HG03457 (cell line): ENCODE measurements at regions not wholly inside any gene's neighbourhood (a gene's known extent, or its start where the extent isn't known, plus 50 kb on each side); places are given as distances from the start of the nearest gene placed in this dataset.
"Not testable (repeated sequence)": the region's sequence is repeated elsewhere in the genome, so short reads cannot be mapped to it uniquely, and the experiment has no call there.

Experiments used
- ATAC-seq: cut with Tn5 transposase; IDR thresholded peaks from one replicate; pipeline ENCODE4 v1.9.1; 2021; ENCODE audit warnings: moderate number of reproducible peaks; ENCODE audit not compliant: unreplicated experiment

DNA sequence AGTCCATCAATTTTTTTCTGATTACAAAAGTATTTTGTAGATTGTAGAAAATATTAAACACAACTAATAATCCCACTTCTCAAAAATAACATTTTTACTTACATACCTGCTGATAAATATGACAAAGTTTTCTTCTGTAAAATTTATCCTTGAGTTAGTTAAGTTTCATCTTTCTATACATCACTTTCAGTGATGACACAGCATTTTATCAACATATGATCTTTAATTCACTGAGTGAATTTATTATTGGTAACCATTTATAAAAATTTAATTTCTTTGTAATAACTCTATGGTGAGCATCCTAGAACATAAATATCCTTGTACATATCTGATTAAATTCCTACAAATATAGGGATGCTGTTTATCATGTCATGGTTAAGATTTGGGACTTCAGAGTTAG, 385.0 kb upstream of the SLC35B3 start:
- ATAC-seq: no peak

DNA sequence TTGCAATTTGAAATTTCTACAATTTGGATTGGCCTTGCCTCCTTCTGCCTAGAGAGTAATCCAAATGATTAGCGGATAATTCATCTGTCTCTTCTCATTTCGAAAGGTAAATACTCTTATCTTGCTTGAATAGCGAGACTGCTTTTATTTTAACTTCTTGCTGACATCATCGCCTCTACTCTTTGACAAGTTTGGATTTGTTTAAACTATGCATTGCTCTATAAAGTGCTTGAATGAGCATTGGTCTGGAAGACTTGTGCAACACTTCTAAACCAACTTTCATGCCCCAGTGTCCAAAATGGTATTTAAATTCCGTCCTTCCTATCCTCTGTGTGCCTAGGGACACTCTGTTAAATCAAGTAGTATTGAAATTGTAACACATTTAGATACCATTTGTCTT, 384.1 kb upstream of the SLC35B3 start:
- ATAC-seq: no peak

DNA sequence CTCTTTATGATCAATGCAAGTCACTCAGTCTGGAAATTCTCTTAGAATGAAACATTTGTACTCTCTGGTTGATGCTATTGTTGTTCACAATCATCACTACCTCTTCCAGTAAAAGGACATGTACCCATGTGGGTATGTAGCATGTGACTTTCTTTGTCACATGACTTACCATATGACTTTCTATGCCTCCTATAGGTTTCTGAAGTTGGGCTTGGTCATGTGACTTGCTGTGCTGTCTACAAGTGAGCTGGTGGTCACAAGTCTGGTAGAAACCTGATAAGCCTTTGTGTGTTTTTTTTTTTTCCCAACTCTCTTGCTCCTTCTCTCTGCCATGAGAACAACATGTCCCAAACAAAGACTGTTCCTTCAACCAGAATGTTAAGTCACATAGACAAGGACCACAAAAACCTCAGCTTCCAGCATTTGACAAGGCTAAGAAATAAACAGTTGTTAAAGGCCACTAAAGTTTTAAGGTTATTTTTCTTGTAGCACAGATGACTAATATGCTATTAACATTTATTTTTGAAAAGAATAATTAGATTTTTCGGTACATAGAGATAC, 379.2 kb upstream of the SLC35B3 start:
- ATAC-seq: no peak

GRCh38 chr6:8810325-8810724, 375.0 kb upstream of the SLC35B3 start:
- ATAC-seq: no peak

DNA sequence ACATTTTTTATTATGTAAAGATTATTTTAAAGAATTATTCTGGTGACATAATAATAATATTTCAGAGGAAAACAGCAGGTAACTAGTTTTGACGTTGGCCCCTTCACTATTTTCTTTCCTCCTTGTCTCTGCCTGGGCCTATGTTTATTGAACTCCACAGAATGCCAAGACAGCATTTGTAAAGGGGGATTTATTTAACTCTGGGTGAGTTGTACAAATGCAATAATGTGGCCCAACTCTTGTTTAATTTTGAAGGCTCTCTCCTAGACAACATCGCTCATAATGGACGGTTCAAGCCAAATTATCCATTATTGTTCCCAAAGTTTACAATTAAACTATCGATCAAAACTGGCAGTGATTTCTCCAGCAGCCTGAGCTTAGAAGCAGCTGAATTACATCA, 374.3 kb upstream of the SLC35B3 start:
- no peak for ATAC-seq

DNA sequence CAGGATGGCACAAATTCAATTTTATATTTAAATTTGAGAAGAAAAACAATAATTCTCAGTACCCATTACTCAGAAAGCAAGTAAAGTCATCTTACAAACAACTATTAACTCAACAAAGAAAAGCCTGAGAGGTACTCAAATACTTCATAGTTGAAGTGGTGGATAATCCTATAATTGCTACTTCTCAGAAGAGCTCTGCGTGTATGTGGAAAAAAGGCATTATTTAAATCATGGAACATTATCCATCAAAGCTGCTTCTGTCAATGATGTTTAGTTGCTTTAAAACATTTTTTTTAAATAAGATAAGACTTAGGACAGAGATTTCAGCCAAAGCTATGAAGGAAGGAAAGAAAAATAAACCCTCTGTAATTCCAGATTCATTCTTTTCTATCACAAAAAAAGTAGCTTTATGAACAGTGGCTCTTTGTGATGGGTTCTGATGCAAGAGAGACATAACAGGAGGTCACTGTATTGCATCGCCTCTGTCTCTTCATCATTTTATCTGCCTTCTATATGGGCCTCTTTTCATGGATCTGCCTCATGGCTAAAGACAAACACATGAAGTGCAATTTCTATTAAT, 367.9 kb upstream of the SLC35B3 start:
- no peak for ATAC-seq

DNA sequence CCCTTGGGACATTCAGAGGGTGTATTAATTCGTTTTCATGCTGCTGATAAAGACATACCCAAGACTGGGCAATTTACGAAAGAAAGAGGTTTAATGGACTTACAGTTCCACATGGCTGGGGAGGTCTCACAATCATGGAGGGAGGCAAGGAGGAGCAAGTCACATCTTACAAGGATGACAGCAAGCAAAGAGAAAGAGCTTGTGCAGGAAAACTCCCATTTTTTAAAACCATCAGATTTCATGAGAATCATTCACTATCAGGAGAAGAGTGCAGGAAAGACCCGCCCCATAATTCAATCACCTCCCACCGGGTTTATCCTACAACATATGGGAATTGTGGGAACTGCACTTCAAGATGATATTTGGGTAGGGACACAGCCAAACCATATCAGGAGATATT, 367.1 kb upstream of the SLC35B3 start:
- ATAC-seq: not testable (repeated sequence)

GRCh38 chr6:8794420-8794819, 359.1 kb upstream of the SLC35B3 start:
- no peak for ATAC-seq

DNA sequence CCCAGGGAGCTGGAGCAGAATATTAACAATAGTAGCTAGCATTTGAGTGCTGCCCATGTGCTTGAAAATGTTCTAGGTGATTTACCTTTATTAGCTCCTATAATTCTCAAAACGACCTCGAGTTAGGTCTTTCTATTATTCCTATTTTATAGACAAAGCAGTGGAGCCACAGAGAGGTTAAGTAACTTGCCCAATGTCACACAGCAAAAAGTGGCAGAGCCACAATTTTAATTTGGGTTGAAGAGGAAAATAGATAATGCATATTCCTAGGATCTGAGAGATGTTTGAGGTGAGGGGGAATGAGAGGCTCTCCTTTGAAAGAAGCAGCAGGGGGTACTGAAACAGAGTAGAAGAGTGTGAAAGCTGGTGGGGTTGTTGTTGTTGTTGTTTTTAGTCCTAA, 354.5 kb upstream of the SLC35B3 start:
- ATAC-seq: no peak

DNA sequence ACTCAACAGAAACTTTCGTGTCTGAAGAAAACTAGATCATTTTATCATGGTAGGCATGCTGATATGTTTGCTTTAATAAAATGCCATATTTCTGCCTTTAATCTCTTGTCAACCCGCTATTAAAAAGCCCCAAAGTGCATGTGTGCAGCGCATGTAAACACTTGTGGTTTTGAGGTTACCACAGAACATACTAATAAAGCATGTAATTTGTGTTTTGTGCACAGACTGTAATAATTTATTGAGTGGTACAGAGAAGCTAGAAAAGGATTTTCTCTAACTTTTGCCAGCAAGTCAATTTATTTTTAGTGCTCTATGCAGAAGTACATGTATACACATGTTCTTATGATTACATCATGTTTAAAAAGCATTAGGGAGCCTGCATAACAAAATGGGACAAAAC, 349.9 kb upstream of the SLC35B3 start:
- no peak for ATAC-seq

GRCh38 chr6:8783191-8783590, 347.8 kb upstream of the SLC35B3 start:
- no peak for ATAC-seq

DNA sequence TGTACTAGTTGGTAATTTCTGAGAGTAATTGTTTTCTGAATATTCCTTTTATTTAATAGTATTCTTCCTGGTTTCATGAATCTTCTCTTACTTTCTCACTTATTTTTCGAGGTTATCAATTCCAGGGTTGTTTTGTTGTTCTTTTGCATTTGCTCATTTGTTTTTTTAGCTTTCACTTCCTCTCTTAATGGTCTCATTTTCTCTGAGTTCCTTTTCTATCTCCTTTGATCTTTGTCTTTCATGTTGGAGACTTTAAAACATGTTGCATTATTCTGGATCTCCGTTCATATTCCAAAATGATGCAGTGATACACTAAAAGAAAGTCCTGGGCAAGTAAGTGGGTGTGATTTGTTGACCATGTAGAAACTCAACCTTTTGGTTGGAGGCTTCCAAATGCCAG, 345.3 kb upstream of the SLC35B3 start:
- no peak for ATAC-seq

- no peak for ATAC-seq
Observed at GRCh38 chr6:8764733-8765132, 329.4 kb upstream of the SLC35B3 start.

DNA sequence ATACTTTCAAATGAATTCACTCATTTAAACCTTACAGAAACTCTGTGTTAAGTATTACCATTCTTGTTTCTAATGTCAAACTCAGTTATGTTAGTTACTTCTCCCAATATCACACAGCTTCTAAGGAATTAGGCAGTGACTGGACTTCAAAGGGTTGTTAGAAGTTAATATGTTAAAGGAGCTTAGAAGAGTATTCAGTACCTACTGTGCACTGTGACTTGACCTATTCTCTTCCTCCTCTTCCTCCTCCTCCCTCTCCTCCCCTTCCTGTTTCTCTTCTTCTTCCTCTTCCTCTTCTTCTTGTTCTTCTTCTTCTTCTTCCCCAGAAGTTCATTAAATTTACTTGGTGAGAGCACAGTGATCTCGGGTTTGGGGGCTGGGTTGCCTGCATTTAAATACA, 325.6 kb upstream of the SLC35B3 start:
- ATAC-seq: no peak

DNA sequence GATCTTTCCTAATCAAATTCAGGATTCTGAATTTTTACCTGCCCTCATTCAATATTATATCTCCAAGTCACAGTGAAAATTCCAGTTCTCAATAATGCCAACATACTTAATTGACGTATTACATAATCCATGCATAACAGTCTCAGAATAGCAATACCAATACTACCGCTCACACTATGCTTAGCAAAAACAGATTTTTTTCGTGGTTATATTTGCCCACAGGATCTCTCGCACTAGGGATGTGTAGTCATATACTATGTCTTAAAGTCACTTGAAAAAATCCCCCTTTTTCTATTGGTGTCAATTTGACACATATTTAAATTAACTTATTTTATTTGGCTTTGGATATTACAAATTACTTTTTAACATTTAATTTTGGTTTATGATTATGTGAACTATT, 323.1 kb upstream of the SLC35B3 start:
- no peak for ATAC-seq

DNA sequence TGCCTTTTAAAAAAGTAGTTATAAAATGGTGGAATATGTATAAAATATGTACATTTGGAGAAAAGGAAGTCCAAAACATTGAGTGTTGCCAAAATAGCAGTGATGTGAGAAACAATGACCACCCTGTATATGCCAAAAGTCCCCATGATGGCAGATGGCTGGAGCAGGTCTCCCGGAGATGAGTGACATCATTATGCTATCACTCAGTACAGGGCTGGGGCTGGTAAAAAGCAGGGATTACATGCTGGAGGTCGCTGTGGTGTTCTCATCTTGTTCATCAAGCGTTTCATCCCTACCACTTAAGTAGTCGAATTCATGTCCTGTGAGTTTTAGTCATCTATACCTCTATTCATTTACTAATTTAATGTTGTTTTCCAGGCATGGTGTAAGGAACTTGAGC, 315.3 kb upstream of the SLC35B3 start:
- ATAC-seq: no peak

GRCh38 chr6:8749465-8749864, 314.1 kb upstream of the SLC35B3 start:
- no peak for ATAC-seq

DNA sequence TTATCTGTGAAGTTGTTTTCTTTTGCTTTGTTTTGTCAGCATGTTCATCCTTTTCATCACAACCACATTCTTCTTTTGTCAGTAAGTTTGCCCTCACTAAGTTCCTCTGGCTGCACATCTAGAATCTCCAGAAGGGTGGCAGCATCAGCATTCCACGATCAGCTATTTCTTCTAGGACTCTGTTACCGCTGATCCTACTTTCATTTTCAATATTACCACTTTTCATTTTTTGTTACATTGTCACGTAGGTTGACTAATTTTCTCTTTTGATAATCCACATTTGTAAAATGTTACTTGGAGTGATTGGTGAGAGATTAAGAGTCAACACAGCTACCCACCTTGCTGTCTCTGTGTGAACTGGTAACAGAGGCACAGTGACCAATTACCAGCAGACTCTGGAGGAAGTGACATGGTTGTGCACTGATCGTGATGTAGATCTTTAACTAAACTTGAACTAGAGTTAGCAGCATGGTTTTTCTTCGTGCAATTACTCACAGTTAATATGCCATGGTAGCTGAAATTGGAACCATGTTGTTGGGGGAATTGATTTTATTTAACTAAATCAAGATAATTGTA, 307.9 kb upstream of the SLC35B3 start:
- peak; percentile 92 for ATAC-seq

GRCh38 chr6:8739454-8739853, 304.1 kb upstream of the SLC35B3 start:
- no peak for ATAC-seq

DNA sequence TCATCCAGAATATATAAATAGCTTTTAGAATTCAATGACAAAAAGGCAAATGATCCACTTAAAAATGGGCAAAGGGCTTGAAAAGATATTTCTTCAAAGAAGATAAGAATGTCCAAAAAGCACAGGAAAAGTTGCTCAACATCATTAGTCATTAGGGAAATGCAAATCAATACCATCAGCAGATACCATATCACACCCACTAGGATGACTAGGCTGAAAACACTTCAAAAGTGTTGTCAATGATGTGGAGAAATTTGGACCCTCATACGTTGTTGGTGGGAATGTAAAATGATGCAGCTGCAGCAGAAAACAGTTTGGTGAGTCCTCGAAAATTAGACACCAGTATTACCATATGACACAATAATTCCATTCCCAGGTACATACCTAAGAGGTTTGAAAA, 303.6 kb upstream of the SLC35B3 start:
- ATAC-seq: no peak

- no peak for ATAC-seq
Observed at GRCh38 chr6:8736156-8736895, 301.0 kb upstream of the SLC35B3 start.

GRCh38 chr6:8733879-8734278, 298.5 kb upstream of the SLC35B3 start:
- ATAC-seq: no peak
